ENCODE measurements at regions not wholly inside any gene's neighbourhood (a gene's known extent, or its start where the extent isn't known, plus 50 kb on each side); places are given as distances from the start of the nearest gene placed in this dataset.
"Not testable (repeated sequence)": the region's sequence is repeated elsewhere in the genome, so short reads cannot be mapped to it uniquely, and the experiment has no call there.

GRCh38 chr2:132352481-132353001 lies 64.1 kb upstream of the GPR39 start:
- H3K27ac Mint-ChIP-seq; H3K27me3 Mint-ChIP-seq (ENCODE audit: low read depth in 2 of 2); intact Hi-C loops (cut with micrococcal nuclease); H3K4me1 Mint-ChIP-seq; H3K4me3 ChIP-seq (ENCODE audit: low read length); H3K4me1 ChIP-seq (ENCODE audit: control insufficient read depth, insufficient read depth, low read length); H3K27me3 ChIP-seq (ENCODE audit: control insufficient read depth, insufficient read depth, low read length); DNase-seq; H3K27ac ChIP-seq (ENCODE audit: low read length); ATAC-seq; H3K9me3 Mint-ChIP-seq; H3K36me3 ChIP-seq (ENCODE audit: control insufficient read depth, insufficient read depth, low read length); H3K4me3 Mint-ChIP-seq; H3K36me3 Mint-ChIP-seq; H3K9me3 ChIP-seq (ENCODE audit: control insufficient read depth, insufficient read depth, low read length): not testable (repeated sequence)
- 6% methylated on average over 44 of the region's 44 CpGs for WGBS (ENCODE audit: insufficient coverage)

- H3K4me3 Mint-ChIP-seq; H3K27me3 ChIP-seq (ENCODE audit: control insufficient read depth, insufficient read depth, low read length); H3K9me3 ChIP-seq (ENCODE audit: control insufficient read depth, insufficient read depth, low read length); H3K9me3 Mint-ChIP-seq; H3K27ac ChIP-seq (ENCODE audit: low read length); intact Hi-C loops (cut with micrococcal nuclease); H3K36me3 ChIP-seq (ENCODE audit: control insufficient read depth, insufficient read depth, low read length); H3K36me3 Mint-ChIP-seq; ATAC-seq; H3K4me3 ChIP-seq (ENCODE audit: low read length); H3K4me1 Mint-ChIP-seq; H3K27me3 Mint-ChIP-seq (ENCODE audit: low read depth in 2 of 2); H3K27ac Mint-ChIP-seq; H3K4me1 ChIP-seq (ENCODE audit: control insufficient read depth, insufficient read depth, low read length); DNase-seq: not testable (repeated sequence)
- 2% methylated on average over 30 of the region's 32 CpGs for WGBS (ENCODE audit: insufficient coverage)
Observed at GRCh38 chr2:132353380-132353779, 63.2 kb upstream of the GPR39 start.

- intact Hi-C loops (cut with micrococcal nuclease); ATAC-seq; H3K36me3 Mint-ChIP-seq; H3K4me1 ChIP-seq (ENCODE audit: control insufficient read depth, insufficient read depth, low read length); H3K27me3 ChIP-seq (ENCODE audit: control insufficient read depth, insufficient read depth, low read length); DNase-seq; H3K36me3 ChIP-seq (ENCODE audit: control insufficient read depth, insufficient read depth, low read length); H3K4me3 Mint-ChIP-seq; H3K9me3 Mint-ChIP-seq; H3K4me1 Mint-ChIP-seq; H3K27me3 Mint-ChIP-seq (ENCODE audit: low read depth in 2 of 2); H3K27ac Mint-ChIP-seq; H3K4me3 ChIP-seq (ENCODE audit: low read length); H3K9me3 ChIP-seq (ENCODE audit: control insufficient read depth, insufficient read depth, low read length); H3K27ac ChIP-seq (ENCODE audit: low read length): not testable (repeated sequence)
- WGBS (ENCODE audit: insufficient coverage): 86% methylated on average over 19 of the region's 19 CpGs
Observed at GRCh38 chr2:132360964-132361363, 55.6 kb upstream of the GPR39 start.

- H3K4me1 Mint-ChIP-seq; H3K4me3 Mint-ChIP-seq; H3K9me3 ChIP-seq (ENCODE audit: control insufficient read depth, insufficient read depth, low read length); H3K4me3 ChIP-seq (ENCODE audit: low read length); H3K27me3 ChIP-seq (ENCODE audit: control insufficient read depth, insufficient read depth, low read length); DNase-seq; H3K36me3 Mint-ChIP-seq; H3K4me1 ChIP-seq (ENCODE audit: control insufficient read depth, insufficient read depth, low read length); H3K9me3 Mint-ChIP-seq; H3K27ac ChIP-seq (ENCODE audit: low read length); H3K27me3 Mint-ChIP-seq (ENCODE audit: low read depth in 2 of 2); H3K27ac Mint-ChIP-seq; H3K36me3 ChIP-seq (ENCODE audit: control insufficient read depth, insufficient read depth, low read length); intact Hi-C loops (cut with micrococcal nuclease); ATAC-seq: not testable (repeated sequence)
- 78% methylated on average over 7 of the region's 16 CpGs for WGBS (ENCODE audit: insufficient coverage)
Observed at GRCh38 chr2:132361498-132361897, 55.1 kb upstream of the GPR39 start.

- H3K27me3 Mint-ChIP-seq (ENCODE audit: low read depth in 2 of 2); H3K4me1 Mint-ChIP-seq; H3K36me3 Mint-ChIP-seq; ATAC-seq; H3K9me3 Mint-ChIP-seq; H3K36me3 ChIP-seq (ENCODE audit: control insufficient read depth, insufficient read depth, low read length); H3K4me3 ChIP-seq (ENCODE audit: low read length); intact Hi-C loops (cut with micrococcal nuclease); H3K27me3 ChIP-seq (ENCODE audit: control insufficient read depth, insufficient read depth, low read length); H3K4me3 Mint-ChIP-seq; H3K4me1 ChIP-seq (ENCODE audit: control insufficient read depth, insufficient read depth, low read length); H3K27ac ChIP-seq (ENCODE audit: low read length); H3K27ac Mint-ChIP-seq; DNase-seq; H3K9me3 ChIP-seq (ENCODE audit: control insufficient read depth, insufficient read depth, low read length): not testable (repeated sequence)
- 71% methylated on average over 1 of the region's 2 CpGs for WGBS (ENCODE audit: insufficient coverage)
Observed at GRCh38 chr2:132363352-132363751, 53.3 kb upstream of the GPR39 start.

GRCh38 chr2:132365963-132366362 lies 50.6 kb upstream of the GPR39 start:
- WGBS (ENCODE audit: insufficient coverage): 79% methylated on average over 3 of the region's 3 CpGs
- not testable (repeated sequence) for H3K27me3 ChIP-seq (ENCODE audit: control insufficient read depth, insufficient read depth, low read length)

More at GRCh38 chr2:132365963-132366362, 50.6 kb upstream of the GPR39 start:
- H3K27me3 Mint-ChIP-seq (ENCODE audit: low read depth in 2 of 2); intact Hi-C loops (cut with micrococcal nuclease); H3K36me3 Mint-ChIP-seq; H3K4me3 ChIP-seq (ENCODE audit: low read length); H3K27ac ChIP-seq (ENCODE audit: low read length); H3K36me3 ChIP-seq (ENCODE audit: control insufficient read depth, insufficient read depth, low read length); H3K9me3 Mint-ChIP-seq; H3K9me3 ChIP-seq (ENCODE audit: control insufficient read depth, insufficient read depth, low read length); H3K4me3 Mint-ChIP-seq; H3K27ac Mint-ChIP-seq; ATAC-seq; DNase-seq; H3K4me1 Mint-ChIP-seq; H3K4me1 ChIP-seq (ENCODE audit: control insufficient read depth, insufficient read depth, low read length): not testable (repeated sequence)

Measured in natural killer cell (primary cell).